MG63 (cell line): ENCODE measurements at regions not wholly inside any gene's neighbourhood (a gene's known extent, or its start where the extent isn't known, plus 50 kb on each side); places are given as distances from the start of the nearest gene placed in this dataset.

Experiments used
- DNase-seq: peaks from one replicate; pipeline ENCODE4 v3.0.0-alpha.2; 2020
- H3K27me3 ChIP-seq: fragments of 250-450 bp; sonication (Bioruptor Pico); 2 replicates; pipeline ENCODE4 v1.5.1; 2020; ENCODE audit warnings: mild to moderate bottlenecking, moderate library complexity
- H3K36me3 ChIP-seq: fragments of 250-450 bp; sonication (Bioruptor Pico); 2 replicates; pipeline ENCODE4 v1.5.1; 2020; ENCODE audit warnings: mild to moderate bottlenecking, moderate library complexity
- H3K4me3 ChIP-seq: fragments of 250-450 bp; sonication (Bioruptor Pico); 2 replicates; pipeline ENCODE4 v1.5.1; 2020; ENCODE audit warnings: mild to moderate bottlenecking, moderate library complexity
- H3K9me3 ChIP-seq: fragments of 250-450 bp; sonication (Bioruptor Pico); 2 replicates; pipeline ENCODE4 v1.5.1; 2020; ENCODE audit warnings: mild to moderate bottlenecking, moderate library complexity

- H3K36me3 ChIP-seq = no peaks in the 10 kb centered on the region
- no peaks in the 10 kb centered on the region for H3K9me3 ChIP-seq
- H3K27me3 ChIP-seq = peaks cover 7% of the 10 kb centered on the region; the same call in 1 of the 2 replicates
- no peak overlapping the region for H3K4me3 ChIP-seq
- no peak for DNase-seq
These were observed 326.0 kb downstream of the TEX29 start for GRCh38 chr13:111646456-111646855.

DNA sequence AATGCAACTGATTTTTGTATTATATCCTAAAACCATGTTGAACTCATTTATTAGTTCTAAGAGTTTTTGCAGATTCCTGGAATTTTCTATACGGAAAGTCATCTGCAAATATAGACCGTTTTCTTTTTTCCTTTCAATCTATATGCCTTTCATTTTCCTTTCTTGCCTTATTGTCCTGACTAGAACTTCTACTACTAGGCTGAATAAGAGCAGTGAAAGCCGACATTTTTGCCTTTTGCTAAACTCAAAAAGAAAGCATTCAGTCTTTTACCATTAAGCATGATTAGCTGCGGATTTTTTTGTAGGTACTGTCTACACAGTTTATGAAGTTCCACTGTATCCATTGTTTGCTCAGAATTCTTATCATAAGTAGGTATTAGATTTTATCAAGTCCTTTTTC lies 328.4 kb downstream of the TEX29 start:
- DNase-seq = no peak
- no peaks in the 10 kb centered on the region for H3K36me3 ChIP-seq
- no peak overlapping the region for H3K4me3 ChIP-seq
- H3K9me3 ChIP-seq = no peaks in the 10 kb centered on the region
- peaks cover 11% of the 10 kb centered on the region for H3K27me3 ChIP-seq

DNA sequence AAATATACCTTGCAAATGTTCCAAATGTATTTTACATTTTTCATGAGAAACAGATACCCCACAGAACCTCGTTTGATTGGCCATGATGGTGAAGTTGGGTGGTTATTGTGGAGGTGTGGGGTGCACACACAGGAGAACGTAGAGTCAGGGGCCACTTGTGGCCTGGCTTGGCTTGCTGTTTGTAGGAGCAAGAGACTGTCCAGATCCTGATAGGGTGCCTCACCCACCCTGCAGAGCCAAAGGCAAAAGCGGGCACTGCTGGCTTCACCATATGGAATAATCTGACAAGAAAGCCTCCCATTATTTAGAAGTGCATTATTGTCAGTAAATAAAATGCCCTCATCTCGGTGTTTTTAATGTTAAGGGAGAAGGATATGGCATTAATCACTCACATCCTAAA lies 330.2 kb downstream of the TEX29 start:
- H3K4me3 ChIP-seq = no peak overlapping the region
- H3K27me3 ChIP-seq = peaks cover 11% of the 10 kb centered on the region
- no peaks in the 10 kb centered on the region for H3K36me3 ChIP-seq
- no peak for DNase-seq
- H3K9me3 ChIP-seq = no peaks in the 10 kb centered on the region

- Histone ChIP-seq H3K36me3 (no peaks in the 10 kb centered on the region), H3K4me3 (no peak overlapping the region), H3K27me3 (peaks cover 11% of the 10 kb centered on the region), H3K9me3 (no peaks in the 10 kb centered on the region)
- DNase-seq = no peak
These were observed 332.2 kb downstream of the TEX29 start for GRCh38 chr13:111652676-111653075.

- no peak for DNase-seq
- Histone ChIP-seq H3K4me3 (no peak overlapping the region), H3K36me3 (no peaks in the 10 kb centered on the region), H3K9me3 (no peaks in the 10 kb centered on the region), H3K27me3 (peaks cover 8% of the 10 kb centered on the region)
These were observed 334.1 kb downstream of the TEX29 start for GRCh38 chr13:111654531-111654930.

GRCh38 chr13:111656439-111656838 lies 336.0 kb downstream of the TEX29 start:
- no peak overlapping the region for H3K4me3 ChIP-seq
- H3K36me3 ChIP-seq = no peaks in the 10 kb centered on the region
- peaks cover 4% of the 10 kb centered on the region for H3K27me3 ChIP-seq
- no peak for DNase-seq
- no peaks in the 10 kb centered on the region for H3K9me3 ChIP-seq

- Histone ChIP-seq H3K36me3 (no peaks in the 10 kb centered on the region), H3K9me3 (no peaks in the 10 kb centered on the region), H3K27me3 (peaks cover 4% of the 10 kb centered on the region), H3K4me3 (no peak overlapping the region)
- DNase-seq = no peak
These were observed 336.6 kb downstream of the TEX29 start for GRCh38 chr13:111657013-111657412.

DNA sequence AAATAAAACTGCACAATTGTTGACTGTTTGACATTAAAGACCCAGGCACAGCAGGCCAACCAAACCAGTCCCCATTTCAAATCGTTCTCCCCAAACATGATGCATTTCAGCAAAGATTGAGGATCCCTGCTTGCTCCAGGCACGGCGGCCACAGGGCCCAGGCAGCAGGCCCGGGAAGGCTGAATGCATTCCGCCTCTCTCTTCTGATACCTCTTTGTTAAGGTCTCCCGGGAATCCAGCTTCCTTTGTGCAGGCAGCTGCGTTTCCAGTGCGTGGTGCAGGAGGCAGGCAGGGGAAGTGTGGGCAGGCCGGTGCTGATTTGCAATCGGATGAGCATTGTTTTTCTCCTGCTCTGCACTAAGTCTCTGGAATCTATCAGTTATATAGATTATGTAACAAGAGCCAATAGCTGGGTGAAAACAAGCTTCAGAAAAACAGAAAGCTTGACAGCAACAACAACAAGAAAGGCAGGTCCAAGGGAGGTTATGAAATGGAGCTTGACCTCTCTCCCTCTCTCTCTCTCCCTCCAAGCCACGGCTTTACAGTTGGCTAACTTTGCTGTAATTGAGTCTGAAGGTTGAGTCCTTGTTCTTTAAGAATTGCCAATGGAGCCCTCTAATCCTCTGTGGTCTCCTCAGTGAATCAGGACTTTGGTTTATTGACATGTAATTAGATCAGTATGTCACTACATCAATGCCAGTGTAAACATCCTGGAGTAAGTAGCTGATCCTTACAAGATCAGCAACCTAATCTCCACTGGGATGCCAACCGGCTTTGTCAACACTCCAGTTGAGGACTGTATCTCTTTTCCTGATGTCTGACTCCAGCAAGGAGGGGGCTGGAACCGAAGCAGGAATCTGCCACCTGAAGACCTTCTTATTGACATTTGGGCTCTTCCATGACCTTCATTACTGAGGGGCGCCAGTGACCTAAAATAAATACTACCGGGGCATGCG lies 338.0 kb downstream of the TEX29 start:
- H3K27me3 ChIP-seq = peaks cover 3% of the 10 kb centered on the region; the same call in 1 of the 2 replicates
- H3K9me3 ChIP-seq = no peaks in the 10 kb centered on the region
- H3K4me3 ChIP-seq = no peak overlapping the region
- peak; percentile 52 for DNase-seq
- H3K36me3 ChIP-seq = no peaks in the 10 kb centered on the region

GRCh38 chr13:111659219-111659775 lies 338.9 kb downstream of the TEX29 start:
- no peak for DNase-seq
- no peaks in the 10 kb centered on the region for H3K36me3 ChIP-seq
- no peaks in the 10 kb centered on the region for H3K9me3 ChIP-seq
- H3K27me3 ChIP-seq = no peaks in the 10 kb centered on the region
- no peak overlapping the region for H3K4me3 ChIP-seq

- Histone ChIP-seq H3K4me3 (no peak overlapping the region), H3K9me3 (no peaks in the 10 kb centered on the region), H3K27me3 (no peaks in the 10 kb centered on the region), H3K36me3 (no peaks in the 10 kb centered on the region)
- DNase-seq = peak; percentile 15
These were observed 339.4 kb downstream of the TEX29 start for GRCh38 chr13:111659842-111660241.

GRCh38 chr13:111661052-111661451 lies 340.6 kb downstream of the TEX29 start:
- DNase-seq = no peak
- Histone ChIP-seq H3K36me3 (no peaks in the 10 kb centered on the region), H3K4me3 (no peak overlapping the region), H3K9me3 (no peaks in the 10 kb centered on the region), H3K27me3 (no peaks in the 10 kb centered on the region)

- no peak overlapping the region for H3K4me3 ChIP-seq
- no peaks in the 10 kb centered on the region for H3K27me3 ChIP-seq
- no peaks in the 10 kb centered on the region for H3K9me3 ChIP-seq
- no peak for DNase-seq
- no peaks in the 10 kb centered on the region for H3K36me3 ChIP-seq
These were observed 341.3 kb downstream of the TEX29 start for GRCh38 chr13:111661776-111662175.

DNA sequence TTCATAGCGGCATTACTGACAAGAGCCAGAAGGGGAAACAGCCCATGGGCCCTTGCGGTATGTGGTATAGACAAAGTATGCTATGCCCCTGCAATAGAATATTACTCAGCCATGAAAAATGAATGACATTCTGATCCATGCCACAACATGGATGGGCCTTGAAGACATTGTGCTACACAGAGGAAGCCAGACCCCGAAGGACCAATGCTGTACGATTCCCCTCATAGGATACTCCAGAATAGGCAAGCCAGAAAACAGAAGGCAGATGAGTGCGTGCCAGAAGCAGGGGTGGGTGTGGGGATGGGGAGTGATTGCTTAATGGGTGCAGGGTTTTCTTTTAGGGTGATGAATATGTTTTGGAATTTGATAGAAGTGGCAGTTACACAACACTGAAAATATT lies 342.0 kb downstream of the TEX29 start:
- H3K9me3 ChIP-seq = no peaks in the 10 kb centered on the region
- no peak overlapping the region for H3K4me3 ChIP-seq
- H3K36me3 ChIP-seq = no peaks in the 10 kb centered on the region
- DNase-seq = no peak
- no peaks in the 10 kb centered on the region for H3K27me3 ChIP-seq

- H3K4me3 ChIP-seq = no peak overlapping the region
- no peaks in the 10 kb centered on the region for H3K9me3 ChIP-seq
- no peaks in the 10 kb centered on the region for H3K27me3 ChIP-seq
- DNase-seq = no peak
- no peaks in the 10 kb centered on the region for H3K36me3 ChIP-seq
These were observed 342.5 kb downstream of the TEX29 start for GRCh38 chr13:111662895-111663294.

GRCh38 chr13:111663505-111663904 lies 343.1 kb downstream of the TEX29 start:
- H3K36me3 ChIP-seq = no peaks in the 10 kb centered on the region
- DNase-seq = no peak
- no peaks in the 10 kb centered on the region for H3K9me3 ChIP-seq
- H3K27me3 ChIP-seq = no peaks in the 10 kb centered on the region
- H3K4me3 ChIP-seq = no peak overlapping the region

- no peaks in the 10 kb centered on the region for H3K36me3 ChIP-seq
- H3K4me3 ChIP-seq = no peak overlapping the region
- no peaks in the 10 kb centered on the region for H3K9me3 ChIP-seq
- H3K27me3 ChIP-seq = no peaks in the 10 kb centered on the region
- DNase-seq = no peak
These were observed 343.5 kb downstream of the TEX29 start for GRCh38 chr13:111663953-111664421.

DNA sequence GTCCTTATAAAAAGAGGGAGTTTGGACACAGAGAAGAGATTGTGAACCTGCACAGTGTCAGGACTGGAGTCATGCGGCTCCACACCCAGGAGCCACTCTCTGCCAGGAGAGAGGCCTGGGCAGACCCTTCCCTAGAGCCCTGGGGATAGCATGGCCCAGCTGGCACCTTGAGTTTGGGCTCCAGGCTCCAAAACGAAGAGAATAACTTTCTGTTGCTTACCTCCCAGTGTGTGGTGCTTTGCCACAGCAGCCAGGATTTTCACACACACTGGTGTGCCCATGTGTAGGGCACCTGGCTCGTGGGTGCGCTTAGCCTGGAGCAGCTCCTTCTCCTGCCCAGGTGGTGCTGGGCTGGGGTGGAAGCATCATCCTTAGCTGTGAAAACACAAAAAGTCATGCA lies 344.3 kb downstream of the TEX29 start:
- Histone ChIP-seq H3K9me3 (no peaks in the 10 kb centered on the region), H3K4me3 (no peak overlapping the region), H3K36me3 (no peaks in the 10 kb centered on the region), H3K27me3 (no peaks in the 10 kb centered on the region)
- DNase-seq = no peak

- Histone ChIP-seq H3K36me3 (no peaks in the 10 kb centered on the region), H3K9me3 (no peaks in the 10 kb centered on the region), H3K27me3 (no peaks in the 10 kb centered on the region), H3K4me3 (no peak overlapping the region)
- no peak for DNase-seq
These were observed 345.3 kb downstream of the TEX29 start for GRCh38 chr13:111665691-111666095.
